Head of caudate nucleus (tissue), 42 donors: ENCODE measurements at regions not wholly inside any gene's neighbourhood (a gene's known extent, or its start where the extent isn't known, plus 50 kb on each side); places are given as distances from the start of the nearest gene placed in this dataset.

Experiments used
- DNase-seq, 42 donors: peaks; one replicate each; pipeline versions ENCODE4 v3.0.0 to v3.0.0-alpha.2; 2020 to 2021; ENCODE audit warnings: mixed read lengths in 7 of 42
- intact Hi-C: fragments of 100-400 bp; cut with DNase I; formaldehyde crosslinking; loops from one replicate; pipeline ENCODE4 v1.15.0; 2022

- DNase-seq = no peak
- intact Hi-C loops = no loop called here
Measured at GRCh38 chr5:110913221-110913620, 158.3 kb upstream of the TSLP start.

- DNase-seq = peak in 9 of 42 donors; percentile 15 to 56 (median 25)
- intact Hi-C loops = no loop called here
Measured at GRCh38 chr5:110916381-110917049, 155.0 kb upstream of the TSLP start.

DNA sequence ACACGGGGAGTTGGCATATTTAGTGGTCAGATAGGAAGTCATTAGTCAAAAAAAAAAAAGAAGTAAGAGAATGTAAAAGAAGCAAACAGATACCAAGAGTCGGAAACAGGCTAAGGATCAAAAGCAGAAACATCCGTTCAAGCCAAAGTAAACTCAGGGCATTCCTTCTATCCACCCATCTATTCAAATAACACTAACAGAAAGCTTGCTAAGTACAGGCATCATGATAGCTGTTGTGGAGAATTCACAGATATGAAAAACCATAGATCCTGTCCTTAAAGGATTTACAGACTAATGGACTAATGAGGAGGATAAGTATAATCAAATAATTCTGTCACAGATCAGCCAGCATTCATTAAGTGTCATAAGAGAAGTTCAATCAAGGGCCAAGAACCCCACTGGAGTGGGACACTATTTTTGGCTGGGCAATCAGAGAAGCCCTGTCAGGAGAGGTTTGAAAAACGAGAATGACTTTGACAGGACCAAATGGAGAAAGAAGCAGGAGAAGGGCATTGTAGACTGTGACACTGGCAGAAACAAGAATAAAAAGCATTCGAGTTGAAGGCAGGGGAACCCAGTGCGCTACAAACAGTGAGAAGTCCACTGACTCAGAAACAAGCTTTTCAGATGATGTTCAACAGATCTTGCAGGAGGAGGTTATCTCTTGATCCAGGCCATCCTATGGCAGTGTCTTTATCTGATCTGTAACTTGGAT, 154.2 kb upstream of the TSLP start:
- intact Hi-C loops = no loop called here
- no peak for DNase-seq

DNA sequence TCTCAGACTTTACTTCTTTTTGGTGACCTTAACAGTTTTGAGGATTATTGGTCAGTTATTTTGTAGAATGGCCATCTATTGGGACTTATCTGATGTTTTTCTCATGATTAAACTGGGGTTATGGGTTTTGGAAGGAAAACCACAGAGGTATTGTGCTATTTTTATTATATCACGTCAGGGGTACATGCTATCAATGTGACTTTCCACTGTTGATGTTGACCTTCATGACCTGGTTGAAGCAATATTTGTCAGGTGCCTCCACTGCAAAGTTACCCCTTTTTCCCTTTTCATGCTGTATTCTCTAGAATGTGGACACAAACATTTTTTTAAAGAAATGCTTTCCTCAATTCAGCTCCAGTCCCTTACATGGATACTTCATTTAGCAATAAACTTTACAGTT, 152.8 kb upstream of the TSLP start:
- DNase-seq = no peak
- intact Hi-C loops = no loop called here

DNA sequence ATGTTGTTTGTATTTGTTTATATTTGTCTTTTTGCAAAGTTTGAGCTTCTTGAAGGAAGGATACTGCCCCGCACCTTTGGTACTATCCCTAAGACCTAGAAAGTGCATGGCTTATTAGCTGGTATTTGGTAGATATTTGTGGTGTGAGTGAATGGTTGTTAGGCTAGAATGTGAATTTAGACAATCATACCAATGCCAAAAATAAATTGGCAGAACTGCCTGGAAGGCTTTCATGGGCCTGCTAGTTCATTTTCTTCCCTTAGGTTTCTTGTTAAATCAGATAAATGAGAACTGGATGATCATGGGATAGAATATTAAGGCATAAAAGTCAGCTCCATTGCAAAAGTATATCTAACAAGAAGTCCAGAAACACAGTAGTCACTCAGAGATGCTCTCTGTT, 147.5 kb upstream of the TSLP start:
- no peak for DNase-seq
- intact Hi-C loops = no loop called here

DNA sequence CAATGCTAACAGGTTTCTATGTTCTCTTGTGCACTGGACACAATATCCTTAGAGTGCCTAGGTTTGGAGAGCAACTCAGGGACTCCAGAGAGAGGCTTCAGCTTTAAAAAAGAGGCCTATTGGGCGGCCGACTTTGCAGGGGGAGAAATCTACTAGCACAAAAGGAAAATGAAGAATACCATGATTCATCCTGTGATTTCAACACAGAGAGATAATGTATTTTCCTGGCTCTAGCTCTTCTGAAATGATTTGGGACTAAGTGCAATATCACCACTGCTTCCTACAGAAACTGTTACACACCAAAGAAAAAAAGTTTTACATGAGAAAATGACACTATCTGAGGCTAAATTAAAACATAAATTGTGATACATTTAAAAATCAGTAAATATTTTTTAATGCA, 146.1 kb upstream of the TSLP start:
- intact Hi-C loops = no loop called here
- peak in 1 of 42 donors; percentile 6 for DNase-seq

GRCh38 chr5:110925916-110926315, 145.6 kb upstream of the TSLP start:
- intact Hi-C loops = no loop called here
- DNase-seq = no peak

- DNase-seq = no peak
- intact Hi-C loops = no loop called here
Measured at GRCh38 chr5:110932755-110933488, 138.6 kb upstream of the TSLP start.

DNA sequence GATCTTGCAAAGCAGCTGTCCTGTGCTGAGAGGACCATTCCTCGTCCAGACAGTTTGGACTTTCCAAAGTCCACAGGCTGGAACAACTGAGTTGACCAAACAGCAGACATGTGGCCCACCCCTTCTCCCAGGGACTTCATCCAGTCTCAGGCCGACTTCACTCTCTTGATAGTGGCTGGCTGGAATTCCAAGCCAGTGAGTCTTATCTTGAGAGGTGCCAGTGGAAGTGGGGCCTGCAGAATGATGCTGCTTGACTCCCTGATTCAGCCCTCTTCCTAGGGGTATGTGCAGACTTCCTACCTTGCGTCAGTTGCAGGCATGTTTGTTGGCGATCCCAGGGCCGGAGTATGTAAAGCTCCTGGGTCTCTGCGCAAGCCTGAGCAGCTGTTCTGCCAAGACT, 131.4 kb upstream of the TSLP start:
- intact Hi-C loops = no loop called here

GRCh38 chr5:110945874-110946436, 125.6 kb upstream of the TSLP start:
- DNase-seq = no peak
- intact Hi-C loops = no loop called here

More for the DNA sequence above, 131.4 kb upstream of the TSLP start:
- no peak for DNase-seq

- DNase-seq = no peak
- intact Hi-C loops = no loop called here
Measured at GRCh38 chr5:110951373-110951791, 120.1 kb upstream of the TSLP start.

DNA sequence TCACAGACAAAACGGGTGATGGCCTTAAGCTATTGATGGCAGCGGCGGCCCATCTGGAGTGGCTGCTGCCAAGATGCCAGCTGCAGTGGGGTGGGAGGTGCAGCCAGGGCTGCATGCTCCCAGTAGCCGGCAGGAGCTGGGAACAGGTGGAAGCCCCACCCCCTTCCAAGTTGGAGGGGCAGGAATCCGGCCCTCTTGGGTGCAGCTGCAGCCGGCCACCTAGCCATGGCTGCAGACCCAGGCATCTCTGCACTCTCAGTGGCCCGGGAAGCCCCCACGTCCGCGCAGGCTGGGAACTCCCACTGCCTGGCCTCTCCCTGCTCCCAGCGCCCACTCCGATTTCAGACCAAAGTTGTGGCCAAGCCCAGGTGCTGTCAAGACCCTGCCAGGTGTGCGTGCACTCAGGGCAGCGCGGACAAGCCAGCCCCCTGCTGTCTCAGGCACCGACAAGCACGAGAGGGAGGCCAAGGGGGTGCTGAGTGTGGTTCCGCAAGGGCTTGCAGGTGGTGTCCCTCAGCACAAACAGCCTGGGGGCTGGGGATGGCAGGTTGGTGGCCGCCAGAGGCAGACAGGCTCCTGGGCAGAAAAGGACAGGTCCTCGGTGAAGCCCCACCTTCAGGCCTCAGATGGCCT, 115.1 kb upstream of the TSLP start:
- intact Hi-C loops = no loop called here
- DNase-seq = no peak

- no peak for DNase-seq
- intact Hi-C loops = no loop called here
Measured at GRCh38 chr5:110956913-110957813, 114.3 kb upstream of the TSLP start.

DNA sequence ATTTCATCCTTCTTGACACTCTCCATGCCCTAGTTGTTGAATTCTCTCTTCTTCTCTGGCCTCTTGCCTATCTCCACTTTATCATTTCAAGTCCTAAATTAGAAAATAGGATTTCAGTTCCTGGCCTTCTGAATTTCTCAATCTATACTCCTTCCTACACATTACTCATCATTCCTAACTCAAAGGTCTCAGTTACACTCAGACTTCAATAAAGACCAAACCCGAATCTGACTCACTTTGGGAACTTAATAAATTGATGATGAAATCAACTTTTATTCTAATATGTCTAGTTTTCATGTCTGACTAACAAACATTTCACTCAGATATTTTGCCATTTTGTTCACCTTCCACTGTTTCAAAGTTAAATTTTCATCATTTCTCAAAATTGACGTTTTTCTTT, 113.6 kb upstream of the TSLP start:
- DNase-seq = no peak
- intact Hi-C loops = no loop called here

DNA sequence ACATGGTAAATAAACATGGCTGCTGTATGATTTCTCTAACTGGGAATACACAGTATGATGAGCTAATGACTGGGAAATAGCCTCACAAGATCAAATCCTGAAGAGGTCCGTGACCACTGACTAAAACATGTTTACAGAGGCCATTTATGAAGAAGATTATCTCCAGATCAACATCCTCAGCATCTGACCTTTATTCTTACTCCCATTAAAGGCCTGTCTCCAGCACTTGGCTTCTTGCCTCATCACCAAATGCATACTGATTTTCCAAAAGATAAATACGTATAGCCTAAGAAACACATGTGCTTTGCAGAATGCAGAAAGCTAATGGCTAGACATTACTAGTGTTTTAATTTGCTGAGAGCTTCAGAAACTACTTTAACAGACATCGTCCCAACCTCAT, 108.0 kb upstream of the TSLP start:
- no peak for DNase-seq
- intact Hi-C loops = no loop called here

GRCh38 chr5:110965773-110966581, 105.5 kb upstream of the TSLP start:
- DNase-seq = no peak
- intact Hi-C loops = no loop called here

GRCh38 chr5:110968246-110969005, 103.1 kb upstream of the TSLP start:
- no peak for DNase-seq
- intact Hi-C loops = no loop called here
